Activated CD8-positive, alpha-beta memory T cell treated with anti-CD3 and anti-CD28 coated beads, Interleukin-2, amount 50 U/mL, for 48 hours (primary cell): ENCODE measurements at regions not wholly inside any gene's neighbourhood (a gene's known extent, or its start where the extent isn't known, plus 50 kb on each side); places are given as distances from the start of the nearest gene placed in this dataset.

Experiments used
- DNase-seq: peaks from one replicate; pipeline ENCODE4 v3.0.0-alpha.2; 2020

GRCh38 chr1:187326557-187326956 lies 497.8 kb downstream of the PLA2G4A start:
- DNase-seq: no peak

GRCh38 chr1:187336441-187337168 lies 507.9 kb downstream of the PLA2G4A start:
- DNase-seq: no peak

GRCh38 chr1:187338762-187339412 lies 510.1 kb downstream of the PLA2G4A start:
- no peak for DNase-seq

GRCh38 chr1:187342495-187342894 lies 513.7 kb downstream of the PLA2G4A start:
- no peak for DNase-seq

- no peak for DNase-seq
These were observed 545.3 kb downstream of the PLA2G4A start for GRCh38 chr1:187374082-187374481.

- no peak for DNase-seq
These were observed 546.0 kb downstream of the PLA2G4A start for GRCh38 chr1:187374742-187375141.

GRCh38 chr1:187383366-187383765 lies 554.6 kb downstream of the PLA2G4A start:
- DNase-seq: no peak

- no peak for DNase-seq
These were observed 555.8 kb downstream of the PLA2G4A start for GRCh38 chr1:187384504-187384903.

GRCh38 chr1:187390215-187390818 lies 561.6 kb downstream of the PLA2G4A start:
- no peak for DNase-seq

GRCh38 chr1:187396226-187396625 lies 567.5 kb downstream of the PLA2G4A start:
- DNase-seq: no peak

GRCh38 chr1:187396929-187397796 lies 568.4 kb downstream of the PLA2G4A start:
- no peak for DNase-seq

- no peak for DNase-seq
These were observed 579.7 kb downstream of the PLA2G4A start for GRCh38 chr1:187408212-187409004.

GRCh38 chr1:187409341-187409740 lies 580.6 kb downstream of the PLA2G4A start:
- DNase-seq: no peak

GRCh38 chr1:187411118-187411517 lies 582.4 kb downstream of the PLA2G4A start:
- no peak for DNase-seq

GRCh38 chr1:187413405-187414169 lies 584.8 kb downstream of the PLA2G4A start:
- DNase-seq: no peak

GRCh38 chr1:187415065-187415464 lies 586.3 kb downstream of the PLA2G4A start:
- DNase-seq: no peak

- DNase-seq: no peak
These were observed 588.8 kb downstream of the PLA2G4A start for GRCh38 chr1:187417520-187417919.

- DNase-seq: no peak
These were observed 604.8 kb downstream of the PLA2G4A start for GRCh38 chr1:187433598-187433997.

GRCh38 chr1:187442603-187443002 lies 613.9 kb downstream of the PLA2G4A start:
- DNase-seq: no peak

GRCh38 chr1:187443939-187444338 lies 615.2 kb downstream of the PLA2G4A start:
- no peak for DNase-seq

GRCh38 chr1:187445066-187445465 lies 616.3 kb downstream of the PLA2G4A start:
- no peak for DNase-seq

GRCh38 chr1:187451238-187451637 lies 622.5 kb downstream of the PLA2G4A start:
- no peak for DNase-seq
